Fibroblast of skin of left biceps (primary cell): ENCODE measurements at regions not wholly inside any gene's neighbourhood (a gene's known extent, or its start where the extent isn't known, plus 50 kb on each side); places are given as distances from the start of the nearest gene placed in this dataset.
A peak's percentile ranks its signal among the peaks of the same experiment; 100 is the strongest.

Experiments used
- DNase-seq, 2 experiments: peaks; one replicate each; pipeline ENCODE4 v3.0.0-alpha.2; 2013; ENCODE audit warnings: low read depth in 2 of 2

- no peak for DNase-seq
Observed at GRCh38 chr11:10358696-10359095, 53.8 kb downstream of the ADM start.

GRCh38 chr11:10359171-10359570, 54.3 kb downstream of the ADM start:
- no peak for DNase-seq

GRCh38 chr11:10360835-10361234, 56.0 kb downstream of the ADM start:
- DNase-seq = no peak

- DNase-seq = no peak
Observed at GRCh38 chr11:10365045-10365444, 60.2 kb downstream of the ADM start.

GRCh38 chr11:10366568-10367331, 61.9 kb downstream of the ADM start:
- DNase-seq = peak; percentile 80 to 86

- no peak for DNase-seq
Observed at GRCh38 chr11:10371926-10372641, 67.2 kb downstream of the ADM start.

GRCh38 chr11:10373340-10373739, 68.5 kb downstream of the ADM start:
- DNase-seq = no peak

- DNase-seq = no peak
Observed at GRCh38 chr11:10373929-10374328, 69.1 kb downstream of the ADM start.

GRCh38 chr11:10374386-10374785, 69.5 kb downstream of the ADM start:
- DNase-seq = no peak

GRCh38 chr11:10375280-10375971, 70.6 kb downstream of the ADM start:
- DNase-seq = peak; percentile 95 to 97

- DNase-seq = no peak
Observed at GRCh38 chr11:10376061-10376460, 71.2 kb downstream of the ADM start.

GRCh38 chr11:10377183-10377582, 72.3 kb downstream of the ADM start:
- no peak for DNase-seq

- DNase-seq = no peak
Observed at GRCh38 chr11:10378362-10378761, 73.5 kb downstream of the ADM start.

GRCh38 chr11:10379022-10379421, 74.1 kb downstream of the ADM start:
- DNase-seq = no peak

- peak; percentile 75 to 81 for DNase-seq
Observed at GRCh38 chr11:10379426-10379825, 74.6 kb downstream of the ADM start.

GRCh38 chr11:10379871-10380568, 75.0 kb upstream of the AMPD3 start:
- DNase-seq = no peak

- DNase-seq = no peak
Observed at GRCh38 chr11:10380921-10381320, 74.1 kb upstream of the AMPD3 start.

- DNase-seq = peak; percentile 75 to 80
Observed at GRCh38 chr11:10381736-10382135, 73.3 kb upstream of the AMPD3 start.

- DNase-seq = no peak
Observed at GRCh38 chr11:10382518-10382917, 72.5 kb upstream of the AMPD3 start.

GRCh38 chr11:10385696-10386095, 69.4 kb upstream of the AMPD3 start:
- no peak for DNase-seq

GRCh38 chr11:10386361-10386760, 68.7 kb upstream of the AMPD3 start:
- no peak for DNase-seq

- DNase-seq = no peak
Observed at GRCh38 chr11:10386861-10387205, 68.2 kb upstream of the AMPD3 start.
